ENCODE measurements at regions not wholly inside any gene's neighbourhood (a gene's known extent, or its start where the extent isn't known, plus 50 kb on each side); places are given as distances from the start of the nearest gene placed in this dataset.

DNA sequence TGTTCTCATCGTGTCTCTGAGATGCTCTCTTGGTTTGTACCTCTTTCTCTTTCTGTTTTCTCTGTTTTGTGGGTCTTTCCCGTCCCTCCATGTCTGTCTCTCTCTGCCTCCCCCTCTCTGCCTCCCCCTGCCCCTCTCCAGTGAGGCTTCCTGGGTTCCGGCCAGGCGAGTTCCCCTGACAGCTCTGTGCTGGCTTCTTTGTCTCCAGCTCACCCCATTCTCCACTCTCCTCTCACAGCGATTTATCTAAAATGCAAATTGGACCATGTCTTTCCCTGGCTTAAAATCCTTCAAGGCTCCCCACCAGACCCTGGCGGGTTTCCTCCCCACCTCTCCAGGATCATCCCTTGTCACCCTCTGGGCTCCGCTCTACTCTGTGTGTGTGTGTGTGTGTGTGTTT is 202.4 kb upstream of the POU3F1 start:
- TF ChIP-seq, protein P1, sequence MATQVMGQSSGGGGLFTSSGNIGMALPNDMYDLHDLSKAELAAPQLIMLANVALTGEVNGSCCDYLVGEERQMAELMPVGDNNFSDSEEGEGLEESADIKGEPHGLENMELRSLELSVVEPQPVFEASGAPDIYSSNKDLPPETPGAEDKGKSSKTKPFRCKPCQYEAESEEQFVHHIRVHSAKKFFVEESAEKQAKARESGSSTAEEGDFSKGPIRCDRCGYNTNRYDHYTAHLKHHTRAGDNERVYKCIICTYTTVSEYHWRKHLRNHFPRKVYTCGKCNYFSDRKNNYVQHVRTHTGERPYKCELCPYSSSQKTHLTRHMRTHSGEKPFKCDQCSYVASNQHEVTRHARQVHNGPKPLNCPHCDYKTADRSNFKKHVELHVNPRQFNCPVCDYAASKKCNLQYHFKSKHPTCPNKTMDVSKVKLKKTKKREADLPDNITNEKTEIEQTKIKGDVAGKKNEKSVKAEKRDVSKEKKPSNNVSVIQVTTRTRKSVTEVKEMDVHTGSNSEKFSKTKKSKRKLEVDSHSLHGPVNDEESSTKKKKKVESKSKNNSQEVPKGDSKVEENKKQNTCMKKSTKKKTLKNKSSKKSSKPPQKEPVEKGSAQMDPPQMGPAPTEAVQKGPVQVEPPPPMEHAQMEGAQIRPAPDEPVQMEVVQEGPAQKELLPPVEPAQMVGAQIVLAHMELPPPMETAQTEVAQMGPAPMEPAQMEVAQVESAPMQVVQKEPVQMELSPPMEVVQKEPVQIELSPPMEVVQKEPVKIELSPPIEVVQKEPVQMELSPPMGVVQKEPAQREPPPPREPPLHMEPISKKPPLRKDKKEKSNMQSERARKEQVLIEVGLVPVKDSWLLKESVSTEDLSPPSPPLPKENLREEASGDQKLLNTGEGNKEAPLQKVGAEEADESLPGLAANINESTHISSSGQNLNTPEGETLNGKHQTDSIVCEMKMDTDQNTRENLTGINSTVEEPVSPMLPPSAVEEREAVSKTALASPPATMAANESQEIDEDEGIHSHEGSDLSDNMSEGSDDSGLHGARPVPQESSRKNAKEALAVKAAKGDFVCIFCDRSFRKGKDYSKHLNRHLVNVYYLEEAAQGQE (IDR thresholded peaks at IDR 0.05; ENCODE audit: insufficient replicate concordance, low read depth) = no peak
- TF ChIP-seq, protein P2, sequence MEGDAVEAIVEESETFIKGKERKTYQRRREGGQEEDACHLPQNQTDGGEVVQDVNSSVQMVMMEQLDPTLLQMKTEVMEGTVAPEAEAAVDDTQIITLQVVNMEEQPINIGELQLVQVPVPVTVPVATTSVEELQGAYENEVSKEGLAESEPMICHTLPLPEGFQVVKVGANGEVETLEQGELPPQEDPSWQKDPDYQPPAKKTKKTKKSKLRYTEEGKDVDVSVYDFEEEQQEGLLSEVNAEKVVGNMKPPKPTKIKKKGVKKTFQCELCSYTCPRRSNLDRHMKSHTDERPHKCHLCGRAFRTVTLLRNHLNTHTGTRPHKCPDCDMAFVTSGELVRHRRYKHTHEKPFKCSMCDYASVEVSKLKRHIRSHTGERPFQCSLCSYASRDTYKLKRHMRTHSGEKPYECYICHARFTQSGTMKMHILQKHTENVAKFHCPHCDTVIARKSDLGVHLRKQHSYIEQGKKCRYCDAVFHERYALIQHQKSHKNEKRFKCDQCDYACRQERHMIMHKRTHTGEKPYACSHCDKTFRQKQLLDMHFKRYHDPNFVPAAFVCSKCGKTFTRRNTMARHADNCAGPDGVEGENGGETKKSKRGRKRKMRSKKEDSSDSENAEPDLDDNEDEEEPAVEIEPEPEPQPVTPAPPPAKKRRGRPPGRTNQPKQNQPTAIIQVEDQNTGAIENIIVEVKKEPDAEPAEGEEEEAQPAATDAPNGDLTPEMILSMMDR (IDR thresholded peaks at IDR 0.05; ENCODE audit: insufficient read depth, low read length) = no peak
- TF ChIP-seq GABPA (IDR thresholded peaks at IDR 0.05; ENCODE audit: low read depth) (no peak), POLR2AphosphoS5 (IDR thresholded peaks at IDR 0.05; ENCODE audit: low read depth) (no peak)

Measured in HL-60 (cell line).